Tibial nerve (tissue), 4 donors: ENCODE measurements at regions not wholly inside any gene's neighbourhood (a gene's known extent, or its start where the extent isn't known, plus 50 kb on each side); places are given as distances from the start of the nearest gene placed in this dataset.

Source experiments
- DNase-seq, 2 donors: peaks; one replicate each; pipeline ENCODE4 v3.0.0-alpha.2; 2019; ENCODE audit warnings: low spot score in 2 of 2
- H3K27ac ChIP-seq, 4 donors: fragments of 200-600 bp; sonication (generic) in 3 of 4; one replicate each; pipeline ENCODE4 v1.5.1; 2017 to 2019; ENCODE audit warnings: mild to moderate bottlenecking in 1 of 4
- H3K27me3 ChIP-seq, 2 donors: fragments of 200-600 bp; sonication (generic) in 1 of 2; one replicate each; pipeline versions ENCODE4 v1.5.1 to v1.6.0; 2017 to 2019
- H3K36me3 ChIP-seq, 3 donors: fragments of 200-600 bp; sonication (generic); one replicate each; pipeline ENCODE4 v1.5.1; 2018 to 2019
- H3K4me1 ChIP-seq, 4 donors: fragments of 200-600 bp; sonication (generic) in 3 of 4; one replicate each; pipeline ENCODE4 v1.5.1; 2017 to 2019
- H3K4me3 ChIP-seq, 4 donors: fragments of 200-600 bp; sonication (generic) in 3 of 4; one replicate each; pipeline ENCODE4 v1.5.1; 2017 to 2019; ENCODE audit warnings: mild to moderate bottlenecking in 1 of 4, moderate library complexity in 1 of 4
- H3K9me3 ChIP-seq, 4 donors: fragments of 200-600 bp; sonication (generic) in 3 of 4; one replicate each; pipeline ENCODE4 v1.5.1; 2017 to 2019
- CTCF ChIP-seq, 5 experiments: fragments of 200-600 bp in 3 of 5; fragments of 450-650 bp in 2 of 5; sonication (generic) in 3 of 5; IDR thresholded peaks; one replicate each; pipeline ENCODE4 v1.5.1; 2016 to 2019; ENCODE audit warnings: antibody characterized with exemption in 5 of 5, mild to moderate bottlenecking in 3 of 5, moderate library complexity in 2 of 5
- EP300 ChIP-seq, 2 donors: sonication (generic); formaldehyde crosslinking; IDR thresholded peaks; one replicate each; pipeline ENCODE4 v1.6.1; 2017; ENCODE audit warnings: antibody characterized with exemption in 2 of 2, mild to moderate bottlenecking in 1 of 2
- POLR2A ChIP-seq, 2 donors: fragments of 450-650 bp; IDR thresholded peaks; one replicate each; pipeline ENCODE4 v1.6.1; 2017; ENCODE audit warnings: antibody characterized with exemption in 2 of 2, mild to moderate bottlenecking in 2 of 2, moderate library complexity in 2 of 2
- WGBS, 2 donors: methylation state at CpG; one replicate each; pipeline ENCODE4 v1.1.5; 2018; 5-methylcytosine and 5-hydroxymethylcytosine counted together

- no peak for TF ChIP-seq EP300 (IDR thresholded peaks at IDR 0.05)
- no peak for TF ChIP-seq CTCF (IDR thresholded peaks at IDR 0.05)
- no peak for TF ChIP-seq POLR2A (IDR thresholded peaks at IDR 0.05)
Observed at GRCh38 chr12:115898670-115899069, 378.8 kb downstream of the MED13L start.

GRCh38 chr12:115897729-115898128, 379.8 kb downstream of the MED13L start:
- Histone ChIP-seq H3K4me1 (no peaks in the 10 kb centered on the region), H3K9me3 (no peaks in the 10 kb centered on the region), H3K27ac (no peak overlapping the region), H3K36me3 (no peaks in the 10 kb centered on the region), H3K4me3 (no peak overlapping the region), H3K27me3 (no peaks in the 10 kb centered on the region)
- WGBS, 2 donors: 52 to 54% methylated on average over 3 of the region's 3 CpGs
- no peak for TF ChIP-seq EP300 (IDR thresholded peaks at IDR 0.05)
- no peak for TF ChIP-seq CTCF (IDR thresholded peaks at IDR 0.05)
- TF ChIP-seq POLR2A (IDR thresholded peaks at IDR 0.05): no peak
- DNase-seq: no peak

More at GRCh38 chr12:115898670-115899069, 378.8 kb downstream of the MED13L start:
- no peak overlapping the region for H3K27ac ChIP-seq
- no peaks in the 10 kb centered on the region for H3K27me3 ChIP-seq
- H3K9me3 ChIP-seq: peaks cover 0 to 8% (median 0%) of the 10 kb centered on the region in 4 donors
- H3K4me1 ChIP-seq: no peaks in the 10 kb centered on the region
- no peak overlapping the region for H3K4me3 ChIP-seq
- no peak for DNase-seq
- 53 to 61% methylated on average over 1 of the region's 1 CpG for WGBS, 2 donors
- no peaks in the 10 kb centered on the region for H3K36me3 ChIP-seq

GRCh38 chr12:115895247-115895646, 382.2 kb downstream of the MED13L start:
- no peaks in the 10 kb centered on the region for H3K4me1 ChIP-seq
- TF ChIP-seq POLR2A (IDR thresholded peaks at IDR 0.05): no peak
- no peak for TF ChIP-seq EP300 (IDR thresholded peaks at IDR 0.05)
- TF ChIP-seq CTCF (IDR thresholded peaks at IDR 0.05): no peak
- 88 to 96% methylated on average over 1 of the region's 1 CpG for WGBS, 2 donors
- no peaks in the 10 kb centered on the region for H3K27me3 ChIP-seq
- no peak for DNase-seq
- H3K27ac ChIP-seq: no peak overlapping the region
- H3K4me3 ChIP-seq: no peak overlapping the region
- no peaks in the 10 kb centered on the region for H3K9me3 ChIP-seq
- no peaks in the 10 kb centered on the region for H3K36me3 ChIP-seq

GRCh38 chr12:115891556-115892164, 385.8 kb downstream of the MED13L start:
- no peak for TF ChIP-seq CTCF (IDR thresholded peaks at IDR 0.05)
- TF ChIP-seq POLR2A (IDR thresholded peaks at IDR 0.05): no peak
- no peak for TF ChIP-seq EP300 (IDR thresholded peaks at IDR 0.05)

GRCh38 chr12:115886666-115887065, 390.8 kb downstream of the MED13L start:
- no peak overlapping the region for H3K27ac ChIP-seq
- H3K27me3 ChIP-seq: no peaks in the 10 kb centered on the region
- H3K4me3 ChIP-seq: no peak overlapping the region
- 53% methylated on average over 4 of the region's 4 CpGs for WGBS, 2 donors
- no peaks in the 10 kb centered on the region for H3K36me3 ChIP-seq
- H3K4me1 ChIP-seq: no peaks in the 10 kb centered on the region
- DNase-seq: no peak
- TF ChIP-seq POLR2A (IDR thresholded peaks at IDR 0.05): no peak
- no peak for TF ChIP-seq CTCF (IDR thresholded peaks at IDR 0.05)
- TF ChIP-seq EP300 (IDR thresholded peaks at IDR 0.05): no peak
- H3K9me3 ChIP-seq: no peaks in the 10 kb centered on the region

More at GRCh38 chr12:115891556-115892164, 385.8 kb downstream of the MED13L start:
- no peaks in the 10 kb centered on the region for H3K4me1 ChIP-seq
- DNase-seq: no peak
- H3K9me3 ChIP-seq: no peaks in the 10 kb centered on the region
- H3K4me3 ChIP-seq: no peak overlapping the region
- no peak overlapping the region for H3K27ac ChIP-seq
- 41 to 48% methylated on average over 6 of the region's 6 CpGs for WGBS, 2 donors
- no peaks in the 10 kb centered on the region for H3K27me3 ChIP-seq
- H3K36me3 ChIP-seq: no peaks in the 10 kb centered on the region
